ENCODE measurements at regions not wholly inside any gene's neighbourhood (a gene's known extent, or its start where the extent isn't known, plus 50 kb on each side); places are given as distances from the start of the nearest gene placed in this dataset.

DNA sequence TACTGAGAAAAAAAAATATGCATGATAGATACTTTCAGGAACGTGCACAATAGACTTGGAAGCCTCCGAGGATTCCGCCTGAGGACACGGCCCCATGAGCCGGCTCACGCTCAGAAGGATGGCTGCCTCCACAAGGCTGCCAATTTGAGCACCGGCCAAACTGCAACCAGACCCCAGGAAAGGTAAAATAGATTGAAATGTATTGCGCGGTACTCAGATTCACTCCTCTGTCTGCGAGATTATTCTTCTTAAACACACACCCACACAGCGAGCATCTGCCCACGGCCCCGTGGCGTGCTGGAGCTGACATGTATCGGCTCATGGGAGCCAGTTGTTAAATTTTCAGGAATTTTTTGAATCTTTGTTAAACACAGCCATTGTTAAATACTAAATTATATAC is 653.2 kb upstream of the MKI67 start:
- no peak for FAIRE-seq

DNA sequence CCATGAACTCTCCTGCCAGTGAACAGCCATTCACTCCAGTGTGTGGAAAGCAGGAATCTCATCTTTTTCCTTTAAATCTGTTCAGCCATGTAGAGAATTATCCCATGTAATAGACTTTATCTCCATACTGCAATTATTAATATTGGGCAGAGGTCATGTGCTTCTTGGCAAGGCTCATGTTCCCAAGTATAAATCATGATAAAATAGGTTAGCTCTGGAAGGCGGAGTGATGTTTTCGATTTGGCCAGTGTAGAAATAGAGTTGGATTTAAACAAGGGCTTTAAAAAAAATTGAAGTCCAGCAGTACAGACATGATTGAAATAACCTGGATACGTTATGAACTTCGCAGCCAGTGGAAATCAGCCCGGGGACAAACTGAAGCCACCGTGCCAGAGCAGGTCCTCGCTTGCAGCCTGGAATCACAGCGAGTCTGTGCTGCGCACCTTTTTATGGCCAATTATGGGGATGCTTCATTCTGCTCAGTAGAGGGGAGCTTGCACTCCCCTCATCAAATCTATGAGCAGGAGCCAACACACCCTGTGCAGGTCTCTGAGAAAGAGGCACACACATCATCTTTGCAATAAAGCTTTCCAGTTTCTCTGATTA is 654.0 kb upstream of the MKI67 start:
- no peak for FAIRE-seq

DNA sequence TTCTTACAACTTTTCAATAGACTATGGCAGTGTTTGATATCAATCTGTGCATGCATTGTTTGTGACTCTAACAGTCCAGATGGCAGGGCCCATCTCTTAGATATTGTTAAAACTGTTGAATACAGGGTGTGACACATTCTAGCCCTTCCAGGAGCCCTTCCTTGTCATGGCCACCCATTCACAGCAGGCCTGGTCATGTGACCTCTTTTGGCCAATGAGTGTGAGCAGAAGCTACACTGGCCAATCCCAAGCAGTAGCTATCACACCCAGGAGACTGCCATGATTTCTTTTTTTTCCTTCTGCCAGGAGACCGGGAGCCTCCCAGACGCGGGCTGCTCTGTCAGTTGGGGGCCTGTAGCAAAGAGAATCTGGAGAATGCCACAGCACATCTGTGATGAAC is 655.4 kb upstream of the MKI67 start:
- FAIRE-seq: no peak

DNA sequence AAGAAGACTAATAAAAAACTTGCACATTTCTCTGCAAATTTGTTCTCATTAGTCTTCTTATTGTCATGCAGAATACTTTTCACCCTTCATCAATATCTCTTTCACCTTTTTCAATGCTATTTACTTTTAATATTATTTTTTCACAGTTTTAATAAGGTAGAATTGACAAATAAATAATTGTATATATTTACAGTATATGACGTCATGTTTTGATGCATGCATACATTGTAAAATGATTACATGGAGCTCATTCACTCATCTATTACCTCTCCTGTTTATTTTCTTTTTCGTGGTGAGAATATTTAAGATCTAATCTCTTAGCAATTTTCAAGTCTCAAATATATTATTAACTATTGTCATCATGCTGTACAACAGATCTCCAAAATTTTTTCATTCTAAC is 658.2 kb upstream of the MKI67 start:
- no peak for FAIRE-seq

DNA sequence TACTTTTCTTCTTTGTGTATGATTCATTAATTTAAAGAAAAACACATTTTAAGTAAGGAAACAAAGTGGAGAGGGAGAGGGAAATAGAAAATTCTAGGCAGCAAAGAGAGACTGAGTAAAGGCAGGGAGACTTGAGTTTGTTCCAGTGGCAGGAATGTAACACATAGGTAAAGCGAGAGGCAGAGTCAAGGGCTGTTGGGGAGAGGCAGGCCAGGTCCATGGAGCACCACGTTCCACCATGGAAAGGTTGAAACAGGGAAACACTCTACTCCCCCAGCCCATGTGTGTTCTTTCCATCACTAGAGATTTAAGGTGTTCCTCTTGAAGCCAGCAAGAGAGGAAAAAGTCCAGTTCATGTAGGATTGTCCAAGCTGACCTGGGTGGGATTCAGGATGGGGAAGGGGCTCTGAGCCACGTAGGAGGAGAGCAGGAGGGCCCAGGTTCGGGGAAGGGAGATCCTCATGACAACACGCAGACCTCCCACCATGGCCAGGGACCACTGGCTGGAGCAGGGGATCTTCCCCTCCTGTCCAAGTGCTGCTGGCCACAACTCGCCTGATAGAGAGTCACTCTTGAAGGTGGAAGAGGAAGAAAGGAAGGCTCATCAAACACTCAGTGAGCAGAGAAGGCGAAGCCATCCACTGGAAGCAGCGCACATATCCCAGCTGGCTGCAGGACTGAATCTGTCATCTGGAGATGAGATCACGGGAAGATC is 666.4 kb upstream of the MKI67 start:
- FAIRE-seq: no peak

DNA sequence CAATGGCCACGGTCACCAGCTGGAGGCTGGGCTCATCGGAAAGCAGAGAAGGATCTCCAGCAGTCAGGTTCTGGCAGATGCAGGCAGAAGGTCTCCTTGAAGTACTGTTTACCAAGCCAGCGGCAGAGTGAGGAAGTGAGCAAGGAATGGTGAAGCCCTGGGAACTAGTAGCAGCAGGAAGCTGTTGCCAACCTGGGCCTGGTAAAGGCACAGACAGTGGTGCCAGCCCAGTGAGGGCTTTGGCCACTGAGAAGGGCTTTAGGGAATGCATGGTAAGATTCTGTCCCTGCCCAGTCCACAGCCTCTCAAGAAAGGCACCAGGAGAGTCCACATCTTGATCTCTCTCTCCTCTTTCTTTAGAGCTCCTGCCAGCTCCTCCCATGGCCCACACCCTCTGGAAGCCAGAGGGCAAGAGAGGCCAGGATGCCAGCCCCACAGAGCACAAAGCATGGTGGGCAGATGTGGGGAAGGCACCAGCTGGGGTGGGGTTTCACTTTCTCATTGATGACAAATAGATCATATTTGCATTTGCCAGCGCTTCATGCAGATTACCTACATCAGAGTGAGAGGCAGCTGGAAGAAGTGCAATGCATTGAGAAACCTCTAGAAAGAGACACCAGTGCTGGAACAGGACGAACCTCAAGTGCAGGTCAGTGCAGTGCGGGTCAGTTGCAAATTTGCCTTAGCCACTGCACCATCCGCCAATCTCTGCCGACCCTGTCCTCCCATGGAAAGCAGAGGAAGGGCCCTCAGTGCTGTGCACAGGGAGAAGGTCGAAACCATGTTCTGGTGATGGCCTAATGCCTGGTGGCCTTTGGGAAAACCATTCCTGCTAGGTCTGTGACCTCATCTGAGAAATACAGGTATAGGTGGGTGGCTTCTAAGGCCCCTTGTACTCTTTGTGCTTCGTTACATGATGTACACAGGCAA is 667.8 kb upstream of the MKI67 start:
- FAIRE-seq: no peak

DNA sequence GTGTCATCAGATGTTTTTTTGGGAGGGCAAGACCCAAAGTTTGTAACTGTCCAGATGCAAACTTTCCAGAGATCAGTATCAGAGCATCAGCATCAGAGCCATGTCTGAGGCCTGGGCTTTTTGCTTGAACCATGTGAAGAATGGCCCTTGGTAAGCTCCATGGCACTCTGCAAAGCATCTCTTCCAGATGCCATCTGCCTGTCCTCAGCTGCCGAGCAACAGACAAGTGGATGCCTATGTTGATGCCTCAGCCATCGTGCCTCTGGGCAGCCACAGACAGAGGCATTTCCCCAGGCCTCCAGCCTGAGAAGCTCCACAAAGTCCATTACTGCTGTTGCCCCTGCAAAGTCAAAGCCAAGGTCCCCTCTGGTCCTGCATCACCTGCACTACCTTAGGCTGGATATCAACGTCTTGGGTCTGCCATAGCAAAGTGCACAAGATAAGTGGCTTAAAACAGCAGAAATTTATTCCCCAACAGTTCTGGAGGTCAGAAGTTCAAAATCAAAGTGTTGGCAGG is 670.2 kb upstream of the MKI67 start:
- FAIRE-seq: no peak

DNA sequence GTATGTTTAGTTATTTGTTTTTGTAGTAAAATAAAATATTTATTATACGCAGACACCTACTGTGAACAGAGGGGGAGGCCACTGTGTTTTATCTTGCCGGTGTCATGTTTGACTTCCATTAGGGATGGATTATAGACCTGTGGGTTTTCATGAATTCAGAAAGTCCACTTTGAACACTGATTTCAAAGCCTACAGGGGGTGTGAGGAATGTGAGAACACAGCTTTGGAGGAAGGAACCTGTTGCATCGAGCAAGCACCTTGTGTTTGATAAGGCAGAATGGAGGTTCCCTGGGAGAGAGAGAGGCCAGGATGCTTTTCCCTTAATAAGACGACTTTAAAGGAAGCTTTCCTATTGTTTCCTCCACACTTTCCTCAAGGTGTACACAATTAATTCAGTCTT is 665.0 kb upstream of the MGMT start:
- no peak for FAIRE-seq

DNA sequence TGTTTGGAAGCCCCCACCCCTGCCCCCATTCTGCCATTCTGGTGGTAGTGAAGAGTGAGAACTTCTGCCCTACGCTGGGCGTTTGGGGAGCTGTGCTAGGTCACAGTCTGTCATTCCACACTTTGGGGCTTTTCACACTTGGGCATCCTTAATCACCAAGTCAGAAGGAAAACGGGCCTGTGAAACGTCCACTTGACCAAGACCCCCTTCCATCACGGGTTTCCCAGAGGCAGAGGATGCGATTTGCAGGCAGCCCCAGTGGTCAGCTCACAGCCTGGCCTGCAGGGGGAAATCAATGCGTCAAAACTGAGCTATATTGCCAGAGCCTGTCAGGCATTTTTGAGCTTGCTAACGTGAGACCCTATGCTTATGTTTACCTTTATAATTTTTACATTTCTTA is 663.3 kb upstream of the MGMT start:
- FAIRE-seq: no peak

DNA sequence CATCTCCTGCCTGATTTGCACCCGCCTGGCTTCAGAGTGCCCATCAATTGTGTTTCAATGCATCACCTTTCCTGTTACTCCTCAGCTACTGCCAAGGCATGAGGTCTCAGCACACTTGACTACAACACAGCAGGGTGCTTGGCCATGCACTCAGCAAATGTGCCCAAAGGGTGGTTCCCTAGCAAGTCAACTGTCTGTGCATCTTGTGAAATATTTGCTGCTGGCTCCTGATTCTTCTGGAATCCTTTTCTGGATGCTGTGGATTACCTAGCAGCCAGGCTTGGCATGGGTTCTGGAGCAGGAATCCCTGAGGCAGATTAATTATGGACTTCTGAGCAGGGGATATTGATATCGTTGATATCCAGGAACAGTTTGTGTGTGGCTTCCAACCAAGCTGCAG is 662.6 kb upstream of the MGMT start:
- FAIRE-seq: no peak

DNA sequence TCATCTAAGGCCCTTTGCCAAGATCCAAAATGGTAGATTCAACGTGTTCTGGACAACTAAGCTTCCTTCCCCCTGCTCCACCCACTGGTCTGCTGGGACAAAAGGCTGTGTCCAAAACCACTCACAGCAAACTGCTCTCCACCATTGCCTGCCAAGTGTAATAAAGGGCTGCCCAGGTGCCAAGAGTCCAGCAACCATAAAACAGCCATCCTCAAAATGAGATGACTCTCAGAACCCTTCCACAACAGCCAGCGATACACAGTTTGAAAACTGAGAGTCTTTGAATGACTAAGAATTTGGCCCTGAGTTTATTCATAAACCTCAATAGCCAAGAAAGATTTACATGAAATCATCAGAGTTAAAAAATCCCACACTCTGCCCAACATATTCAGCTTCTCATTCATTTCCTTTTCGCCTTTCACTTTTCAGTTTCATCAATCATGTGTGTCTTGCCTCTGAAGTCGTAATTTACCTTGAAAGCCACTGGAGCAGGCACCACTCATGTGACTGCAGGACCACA is 658.1 kb upstream of the MGMT start:
- FAIRE-seq: no peak

DNA sequence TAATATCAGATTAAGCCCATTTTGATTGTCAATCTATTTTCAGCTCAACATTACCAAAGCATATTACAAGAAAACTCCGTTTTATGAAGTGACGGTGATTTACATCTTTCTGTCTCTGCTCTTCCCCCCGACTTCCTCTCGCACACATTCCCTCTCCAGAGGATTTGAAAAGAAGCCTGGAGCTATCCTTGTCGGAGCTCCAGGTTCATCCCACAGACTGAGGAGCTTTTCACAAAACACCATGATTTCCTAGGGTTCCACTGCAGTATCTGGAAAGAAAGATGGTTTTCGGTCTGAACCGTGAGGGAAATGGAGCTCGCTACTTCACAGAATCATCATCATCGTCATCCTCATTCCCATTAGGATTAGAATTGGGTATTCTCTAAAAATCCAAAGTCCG is 655.5 kb upstream of the MGMT start:
- FAIRE-seq: no peak

DNA sequence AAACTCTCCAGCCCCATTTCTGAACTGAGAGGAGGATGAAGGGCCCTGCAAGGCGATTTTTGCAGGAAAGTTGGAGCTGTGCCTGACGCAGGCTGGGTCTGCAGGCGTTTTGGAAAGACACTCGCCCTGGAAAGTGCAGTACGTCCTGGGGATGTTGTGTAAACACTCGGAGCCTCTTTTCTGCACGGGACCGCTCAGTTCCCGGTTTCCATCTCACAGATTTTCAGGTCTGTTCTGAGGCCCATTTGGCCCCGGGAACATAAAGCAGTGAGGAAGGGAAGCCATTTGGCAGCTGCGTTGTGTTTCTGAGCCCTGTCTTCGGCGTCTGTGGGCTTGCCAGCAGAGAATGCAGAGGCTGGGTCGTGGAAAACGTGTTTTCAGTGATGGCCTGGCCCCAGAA is 655.0 kb upstream of the MGMT start:
- no peak for FAIRE-seq

DNA sequence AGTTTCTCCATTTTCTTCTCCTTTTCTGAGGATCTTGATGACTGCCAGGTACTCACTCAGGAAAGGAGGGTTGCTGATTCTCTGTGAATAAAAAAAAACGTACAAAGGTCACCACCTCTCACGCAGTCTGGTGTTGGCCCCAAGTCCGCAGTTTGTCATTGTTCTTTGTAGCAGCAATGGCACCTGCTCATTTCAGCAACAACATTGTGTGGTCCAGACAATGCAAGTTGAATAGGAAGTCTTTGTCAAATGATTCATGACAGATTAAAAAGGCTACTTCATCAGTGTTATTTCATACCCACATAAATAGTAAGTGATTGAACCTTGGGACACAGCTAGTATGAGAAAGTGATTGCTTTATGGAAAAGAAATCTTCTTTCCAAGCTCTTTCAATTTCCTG is 653.5 kb upstream of the MGMT start:
- no peak for FAIRE-seq

DNA sequence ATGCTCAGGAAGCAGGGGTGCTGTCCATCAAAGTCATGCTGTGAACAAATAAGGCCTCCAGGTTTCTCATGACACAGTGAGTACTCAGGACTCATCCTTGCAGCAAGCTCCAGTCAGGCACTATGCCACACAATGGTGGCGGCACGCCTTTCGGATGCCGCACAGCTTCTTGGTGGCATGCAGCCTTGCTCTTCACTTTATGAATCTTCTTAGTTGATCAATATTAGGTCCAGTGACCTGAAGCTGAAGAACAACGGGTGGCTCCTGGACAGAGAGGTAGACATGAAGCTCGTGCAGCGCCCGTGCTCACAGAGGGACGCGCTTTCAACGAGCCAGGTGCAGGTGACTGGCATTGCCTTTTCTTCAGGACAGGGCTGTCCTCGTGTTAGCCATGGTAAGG is 653.0 kb upstream of the MGMT start:
- FAIRE-seq: no peak

DNA sequence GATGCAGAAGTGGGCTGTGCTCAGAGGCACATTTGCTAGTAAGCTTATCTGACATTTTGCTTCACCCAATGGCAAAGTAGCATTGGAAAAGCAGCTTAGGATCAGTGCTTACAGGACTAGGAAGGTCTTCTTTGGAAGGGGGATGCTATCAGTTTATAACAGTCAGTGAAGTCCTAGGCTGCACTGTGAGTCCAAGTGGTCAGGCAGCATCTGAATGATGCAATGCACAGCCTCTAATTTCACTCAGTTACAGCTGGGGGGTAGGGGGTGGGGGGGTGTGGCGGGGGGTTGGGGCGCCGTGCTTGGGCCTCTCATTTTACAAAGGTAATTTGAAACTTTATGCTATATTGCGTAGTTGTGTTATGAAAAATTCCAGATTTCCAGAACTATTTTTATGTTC is 652.3 kb upstream of the MGMT start:
- no peak for FAIRE-seq

DNA sequence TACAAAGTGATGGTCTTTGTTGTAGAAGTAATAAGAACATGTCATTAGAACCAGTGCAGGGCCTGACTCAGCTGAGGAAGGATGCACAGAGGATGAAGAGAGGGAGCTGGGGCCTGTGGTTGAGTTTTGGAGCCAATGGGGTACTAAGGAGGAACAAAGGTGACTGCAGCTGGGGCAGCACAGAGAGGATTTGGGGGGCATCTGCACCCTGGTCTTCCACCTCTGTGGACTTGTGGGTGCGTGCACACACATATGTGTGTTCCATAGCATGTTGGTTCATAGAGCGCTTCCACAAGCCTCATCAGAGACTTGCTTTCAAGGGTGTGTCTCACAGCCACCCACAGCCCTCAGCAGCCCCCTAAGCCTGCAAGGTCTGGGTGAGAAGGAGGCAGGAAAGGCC is 650.3 kb upstream of the MGMT start:
- FAIRE-seq: no peak

DNA sequence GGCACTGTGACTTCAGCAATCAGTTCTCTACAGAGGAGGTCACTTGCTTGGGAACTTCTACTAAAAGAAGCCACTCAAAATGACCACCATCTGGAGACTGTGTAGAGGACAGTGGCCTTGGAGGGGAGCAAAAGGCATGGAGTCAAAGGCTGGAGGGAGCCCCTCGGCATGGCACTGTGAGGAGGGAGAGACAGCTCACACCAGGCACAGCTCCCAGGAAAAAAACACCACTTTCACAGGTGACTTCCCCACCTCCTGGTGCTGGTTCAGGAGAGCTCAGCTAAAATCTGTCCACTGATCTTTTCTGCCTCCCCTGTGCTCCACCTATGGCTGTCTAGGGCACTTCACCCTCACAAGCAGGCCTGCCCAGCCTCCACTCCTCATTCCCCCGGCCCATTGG is 649.4 kb upstream of the MGMT start:
- no peak for FAIRE-seq

DNA sequence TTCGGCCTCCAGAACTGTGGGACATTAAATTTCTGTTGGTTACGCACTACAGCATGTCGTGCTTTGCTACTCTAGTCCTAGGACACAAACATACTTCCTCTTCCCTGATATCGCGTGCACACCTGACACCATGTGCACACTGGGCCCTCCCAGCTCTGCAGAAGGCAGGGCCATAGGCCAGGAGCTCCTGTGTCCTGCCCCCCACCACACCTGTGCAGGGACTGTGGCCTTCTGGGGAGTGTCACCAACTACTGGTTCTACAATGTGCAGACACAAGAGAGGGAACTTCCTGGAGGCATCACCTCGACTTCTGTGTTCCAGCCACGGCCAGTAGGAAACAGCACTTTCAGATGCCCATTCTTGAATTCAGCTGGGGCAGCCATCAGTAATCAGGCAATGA is 646.4 kb upstream of the MGMT start:
- no peak for FAIRE-seq

DNA sequence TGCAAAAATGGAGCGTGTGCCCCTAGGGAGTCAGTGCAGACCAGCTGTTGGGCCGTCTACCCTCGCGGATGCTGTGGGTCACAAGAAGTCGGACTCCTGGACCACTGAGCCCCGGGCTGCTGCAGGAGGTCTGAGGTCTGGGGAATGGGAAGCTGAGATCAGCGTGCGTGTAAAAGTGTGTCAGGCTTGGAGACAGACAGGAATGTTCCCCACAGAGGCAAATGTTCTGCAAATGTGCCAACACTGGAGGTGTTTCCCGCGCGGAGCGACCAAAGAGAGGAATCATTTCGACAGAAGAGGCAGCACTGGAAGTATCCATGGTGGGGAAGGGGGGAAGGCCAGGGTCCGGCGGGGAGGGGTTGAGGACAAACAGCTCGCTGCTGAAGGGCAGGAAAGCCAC is 643.8 kb upstream of the MGMT start:
- no peak for FAIRE-seq

DNA sequence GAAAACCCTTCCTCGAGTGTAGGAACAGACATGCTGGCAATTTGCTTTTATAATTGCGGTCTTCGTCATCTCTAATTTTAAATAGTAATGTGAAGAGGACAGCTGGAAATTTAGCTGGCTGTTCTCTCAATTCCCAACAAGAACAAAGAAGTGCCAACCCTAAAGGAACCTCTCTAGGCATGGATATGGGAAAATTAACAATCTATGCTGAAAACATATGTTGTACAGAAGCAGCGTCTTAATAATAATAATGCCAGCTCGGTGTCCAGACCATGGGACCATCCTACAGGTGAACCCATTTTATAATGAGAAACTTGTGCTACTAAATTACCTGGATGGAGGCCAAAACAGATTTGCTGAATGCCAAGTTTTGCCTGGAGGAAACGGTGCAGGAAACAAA is 641.4 kb upstream of the MGMT start:
- FAIRE-seq: no peak

DNA sequence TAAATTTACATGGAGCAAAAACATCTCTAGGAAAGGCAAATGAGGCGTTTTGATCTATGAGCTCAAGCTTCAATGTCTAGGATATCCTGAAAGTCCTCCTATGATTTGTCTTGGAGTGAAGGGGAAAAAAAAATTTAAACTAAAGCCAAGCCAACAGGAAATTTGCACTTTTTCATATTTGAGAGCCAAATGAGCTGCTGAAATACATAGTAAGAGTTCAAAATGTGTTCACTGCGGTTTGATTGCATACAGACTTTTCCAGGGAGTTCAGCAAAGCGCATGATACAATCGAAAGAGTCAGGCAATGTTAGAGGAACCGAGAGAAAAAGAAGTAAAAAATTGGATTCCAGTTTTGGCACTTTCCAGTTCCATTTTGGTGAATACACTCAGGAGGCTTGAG is 633.4 kb upstream of the MGMT start:
- no peak for FAIRE-seq

DNA sequence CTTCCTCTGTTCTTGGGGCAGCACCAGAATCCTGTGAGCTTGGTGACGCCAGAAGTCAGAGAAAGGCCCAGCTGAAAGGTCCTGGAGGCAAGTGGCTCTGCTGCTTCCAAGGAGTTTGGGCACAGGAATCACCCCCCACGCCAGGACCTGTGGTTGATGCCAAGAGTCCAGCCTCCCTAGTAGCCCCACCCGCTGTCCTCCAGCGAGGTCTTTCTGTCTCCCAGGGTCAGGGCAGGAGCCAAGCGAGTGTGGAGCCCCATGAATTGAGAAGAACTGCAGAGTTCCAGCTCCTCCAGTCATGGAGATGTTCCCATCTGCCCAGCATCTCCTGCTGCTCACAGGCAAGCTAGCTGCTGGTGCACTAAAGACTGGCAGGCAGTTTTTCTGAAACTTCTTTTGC is 631.7 kb upstream of the MGMT start:
- no peak for FAIRE-seq

DNA sequence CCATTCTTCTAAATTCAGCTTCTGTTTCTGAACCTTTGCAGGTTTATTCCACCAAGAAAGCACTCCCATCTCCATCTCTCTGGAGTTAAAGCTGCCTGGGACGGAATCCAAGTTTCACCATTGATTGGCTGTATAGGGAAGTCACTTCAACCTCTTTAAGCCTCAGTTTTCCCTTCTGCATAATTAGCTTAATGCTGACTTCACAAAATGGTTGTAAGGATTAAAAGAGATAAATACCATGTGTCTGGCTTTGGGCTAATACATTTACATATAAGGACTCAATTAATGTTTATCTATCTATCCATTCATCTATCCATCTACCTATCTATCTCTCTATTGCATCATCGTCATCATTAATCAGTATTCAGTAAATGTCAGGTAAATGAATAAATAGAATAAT is 629.6 kb upstream of the MGMT start:
- no peak for FAIRE-seq
